ENCODE measurements at regions not wholly inside any gene's neighbourhood (a gene's known extent, or its start where the extent isn't known, plus 50 kb on each side); places are given as distances from the start of the nearest gene placed in this dataset.

DNA sequence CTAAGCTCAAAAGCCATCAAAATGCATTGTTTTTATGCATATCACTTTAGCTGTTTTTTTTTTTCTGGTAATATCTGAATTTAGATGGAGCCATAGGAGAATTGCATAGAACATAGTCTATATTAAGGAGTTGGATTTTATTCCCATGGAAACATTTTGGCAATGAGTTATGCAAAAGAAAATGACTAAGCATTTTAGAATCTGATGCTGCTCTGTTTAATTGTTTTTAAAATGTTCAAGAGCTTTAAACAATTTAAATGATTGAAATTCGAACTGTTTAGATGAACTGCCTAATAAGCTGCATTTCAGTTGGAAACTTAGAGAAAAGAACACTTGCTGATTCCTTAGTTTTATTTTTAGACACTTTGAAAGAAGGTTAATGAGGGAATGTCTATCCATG, 1531.5 kb upstream of the B3GALT2 start:
- ChIA-PET CTCF (interaction anchor here (0.6 kb wide), 1 partner anchor 369 kb away, joined by 3 read pairs; no protein-coding TSS in a partner anchor), SMC1A (ENCODE audit: uncharacterized antibody, unreplicated experiment) (interaction anchor here (1.0 kb wide), 1 partner anchor 13 kb away, joined by 5 read pairs; no protein-coding TSS in a partner anchor), RAD21 (ENCODE audit: unreplicated experiment) (no interaction called here), POLR2A (interaction anchor here (0.6 kb wide), 1 partner anchor 11 kb away, joined by 3 read pairs; no protein-coding TSS in a partner anchor)
- no TSS peak for BruUV-seq (replicated peaks)
- Histone ChIP-seq H3K4me1 (ENCODE audit: control insufficient read depth, insufficient read depth, low read length) (no peaks in the 10 kb centered on the region), H4K20me1 (ENCODE audit: control insufficient read depth, insufficient read depth) (no peaks in the 10 kb centered on the region), H3K4me2 (ENCODE audit: control insufficient read depth, insufficient read depth) (no peak overlapping the region), H3K9ac (ENCODE audit: control insufficient read depth, insufficient read depth, low read length) (no peak overlapping the region), H3K4me3 (no peak overlapping the region), H3K36me3 (ENCODE audit: control insufficient read depth in 2 of 2, insufficient read depth in 2 of 2, low read length in 1 of 2) (no peaks in the 10 kb centered on the region), H3K9me3 (replicated peaks; ENCODE audit: control insufficient read depth, insufficient read depth, low read length) (no peaks in the 10 kb centered on the region), H3K27me3 (replicated peaks in 1 of 2; ENCODE audit: control insufficient read depth in 2 of 2, insufficient read depth in 2 of 2, low read length in 1 of 2) (no peaks in the 10 kb centered on the region), H3K27ac (ENCODE audit: control insufficient read depth, insufficient read depth) (no peak overlapping the region), H3K79me2 (ENCODE audit: control insufficient read depth, insufficient read depth, low read length) (no peaks in the 10 kb centered on the region), H2AFZ (ENCODE audit: control insufficient read depth, low read depth, low read length) (no peak overlapping the region)
- in situ Hi-C loops (cut with MboI) (no loop called here), intact Hi-C loops (cut with micrococcal nuclease; ENCODE audit: unreplicated experiment) (no loop called here)
- FAIRE-seq (no peak), DNase-seq (ENCODE audit: low read depth, low spot score) (no peak), ATAC-seq (no peak)
- TF ChIP-seq SMC3 (IDR thresholded peaks at IDR 0.05; ENCODE audit: borderline replicate concordance, low read length) (no peak), NR2F1 (conservative IDR thresholded peaks at IDR 0.05) (no peak), KDM1A (IDR thresholded peaks at IDR 0.05; ENCODE audit: borderline replicate concordance) (no peak), RBBP5 (conservative IDR thresholded peaks at IDR 0.05) (no peak), ZNF274 (IDR thresholded peaks at IDR 0.05; ENCODE audit: insufficient read depth, insufficient read length) (no peak), TBL1XR1 (IDR thresholded peaks at IDR 0.05; ENCODE audit: low read depth, low read length) (no peak), HDGF (IDR thresholded peaks at IDR 0.05) (no peak), PAX8 (IDR thresholded peaks at IDR 0.05) (no peak), IKZF2 (IDR thresholded peaks at IDR 0.05) (no peak), ESRRA (IDR thresholded peaks at IDR 0.05; ENCODE audit: low read length) (no peak), NBN (IDR thresholded peaks at IDR 0.05) (no peak), CHD1 (IDR thresholded peaks at IDR 0.05; ENCODE audit: low read depth, low read length) (no peak)
- WGBS (ENCODE audit: insufficient coverage, insufficient replicate concordance, low lambda C conversion rate, missing lambda C conversion rate) = 0% methylated on average over 1 of the region's 1 CpG
